ENCODE measurements at regions not wholly inside any gene's neighbourhood (a gene's known extent, or its start where the extent isn't known, plus 50 kb on each side); places are given as distances from the start of the nearest gene placed in this dataset.

- no peak overlapping the region for H3K4me3 ChIP-seq (ENCODE audit: low read depth, low read length)
- DNase-seq (ENCODE audit: low read depth): no peak
- TF ChIP-seq, protein P1, sequence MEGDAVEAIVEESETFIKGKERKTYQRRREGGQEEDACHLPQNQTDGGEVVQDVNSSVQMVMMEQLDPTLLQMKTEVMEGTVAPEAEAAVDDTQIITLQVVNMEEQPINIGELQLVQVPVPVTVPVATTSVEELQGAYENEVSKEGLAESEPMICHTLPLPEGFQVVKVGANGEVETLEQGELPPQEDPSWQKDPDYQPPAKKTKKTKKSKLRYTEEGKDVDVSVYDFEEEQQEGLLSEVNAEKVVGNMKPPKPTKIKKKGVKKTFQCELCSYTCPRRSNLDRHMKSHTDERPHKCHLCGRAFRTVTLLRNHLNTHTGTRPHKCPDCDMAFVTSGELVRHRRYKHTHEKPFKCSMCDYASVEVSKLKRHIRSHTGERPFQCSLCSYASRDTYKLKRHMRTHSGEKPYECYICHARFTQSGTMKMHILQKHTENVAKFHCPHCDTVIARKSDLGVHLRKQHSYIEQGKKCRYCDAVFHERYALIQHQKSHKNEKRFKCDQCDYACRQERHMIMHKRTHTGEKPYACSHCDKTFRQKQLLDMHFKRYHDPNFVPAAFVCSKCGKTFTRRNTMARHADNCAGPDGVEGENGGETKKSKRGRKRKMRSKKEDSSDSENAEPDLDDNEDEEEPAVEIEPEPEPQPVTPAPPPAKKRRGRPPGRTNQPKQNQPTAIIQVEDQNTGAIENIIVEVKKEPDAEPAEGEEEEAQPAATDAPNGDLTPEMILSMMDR (IDR thresholded peaks at IDR 0.05; ENCODE audit: control insufficient read depth, extremely low read depth, insufficient read depth): no peak
These were observed 165.7 kb downstream of the CBLN1 start for GRCh38 chr16:49115956-49116355.

GRCh38 chr16:49112754-49113153 lies 168.9 kb downstream of the CBLN1 start:
- TF ChIP-seq, protein P1 (IDR thresholded peaks at IDR 0.05; ENCODE audit: control insufficient read depth, extremely low read depth, insufficient read depth): no peak
- no peak for DNase-seq (ENCODE audit: low read depth)
- H3K4me3 ChIP-seq (ENCODE audit: low read depth, low read length): no peak overlapping the region

DNA sequence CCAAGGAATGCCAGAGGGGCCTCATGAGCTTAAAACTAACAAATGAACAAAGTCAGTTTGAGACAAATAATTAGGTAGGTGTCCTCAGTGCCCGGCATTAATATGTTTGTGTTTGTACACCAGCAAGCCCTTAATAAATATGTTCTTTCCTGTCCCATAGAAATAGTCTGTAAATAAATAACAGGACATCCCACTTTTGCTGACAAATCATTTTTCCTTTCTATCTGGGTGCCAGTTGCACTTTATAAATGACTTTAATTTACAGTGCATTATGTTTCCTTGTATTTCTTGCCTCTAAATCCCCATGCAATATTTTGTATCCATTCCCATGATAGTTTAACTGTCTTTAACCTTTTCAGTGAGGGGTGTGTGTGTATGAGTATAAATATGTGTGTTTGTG lies 170.3 kb downstream of the CBLN1 start:
- H3K4me3 ChIP-seq (ENCODE audit: low read depth, low read length): no peak overlapping the region
- no peak for DNase-seq (ENCODE audit: low read depth)
- TF ChIP-seq, protein P1 (IDR thresholded peaks at IDR 0.05; ENCODE audit: control insufficient read depth, extremely low read depth, insufficient read depth): no peak

GRCh38 chr16:49108611-49109010 lies 173.0 kb downstream of the CBLN1 start:
- DNase-seq (ENCODE audit: low read depth): no peak
- TF ChIP-seq, protein P1 (IDR thresholded peaks at IDR 0.05; ENCODE audit: control insufficient read depth, extremely low read depth, insufficient read depth): no peak
- no peak overlapping the region for H3K4me3 ChIP-seq (ENCODE audit: low read depth, low read length)

DNA sequence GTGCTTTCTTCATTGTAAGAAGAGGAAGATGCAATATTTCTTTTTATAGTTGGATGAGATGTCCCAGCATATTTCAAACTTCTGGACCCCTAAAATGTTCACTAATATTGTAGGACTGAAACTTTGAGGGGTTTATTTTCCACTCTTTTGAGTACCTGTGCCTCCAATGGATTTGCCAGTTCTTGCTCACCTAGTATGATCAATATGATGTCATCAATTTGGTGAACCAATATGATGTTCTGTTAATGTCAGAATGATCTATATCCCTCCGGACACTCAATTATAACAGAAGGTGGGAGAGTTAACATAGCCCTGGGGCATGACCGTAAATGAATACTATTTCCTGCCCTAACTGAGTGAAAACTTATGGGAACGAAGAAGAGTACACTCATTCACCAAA lies 178.3 kb downstream of the CBLN1 start:
- no peak for DNase-seq (ENCODE audit: low read depth)
- no peak overlapping the region for H3K4me3 ChIP-seq (ENCODE audit: low read depth, low read length)
- TF ChIP-seq, protein P1 (IDR thresholded peaks at IDR 0.05; ENCODE audit: control insufficient read depth, extremely low read depth, insufficient read depth): no peak

DNA sequence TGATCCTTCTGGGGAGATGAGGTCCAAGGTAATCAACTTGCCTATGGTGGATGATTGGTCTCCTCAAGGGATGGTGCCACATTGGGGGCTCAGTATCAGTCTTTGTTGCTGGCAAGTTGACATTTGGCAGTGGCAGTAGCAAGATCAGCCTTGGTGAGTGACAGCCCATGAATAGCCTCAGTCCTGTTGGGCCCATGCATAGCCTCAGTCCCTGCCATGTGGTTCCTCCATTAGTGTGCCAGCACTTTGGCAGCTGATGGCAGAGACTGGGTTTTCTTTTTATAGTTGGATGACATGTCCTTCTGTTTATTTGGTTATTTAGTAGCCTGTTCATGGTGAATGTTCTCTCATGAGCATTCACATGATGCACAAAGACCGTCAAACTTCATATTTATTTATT lies 179.6 kb downstream of the CBLN1 start:
- TF ChIP-seq, protein P1 (IDR thresholded peaks at IDR 0.05; ENCODE audit: control insufficient read depth, extremely low read depth, insufficient read depth): no peak
- H3K4me3 ChIP-seq (ENCODE audit: low read depth, low read length): no peak overlapping the region
- DNase-seq (ENCODE audit: low read depth): no peak

- H3K4me3 ChIP-seq (ENCODE audit: low read depth, low read length): no peak overlapping the region
- TF ChIP-seq, protein P1 (IDR thresholded peaks at IDR 0.05; ENCODE audit: control insufficient read depth, extremely low read depth, insufficient read depth): no peak
- DNase-seq (ENCODE audit: low read depth): no peak
These were observed 181.3 kb downstream of the CBLN1 start for GRCh38 chr16:49100366-49100765.
